ENCODE measurements at regions not wholly inside any gene's neighbourhood (a gene's known extent, or its start where the extent isn't known, plus 50 kb on each side); places are given as distances from the start of the nearest gene placed in this dataset.

DNA sequence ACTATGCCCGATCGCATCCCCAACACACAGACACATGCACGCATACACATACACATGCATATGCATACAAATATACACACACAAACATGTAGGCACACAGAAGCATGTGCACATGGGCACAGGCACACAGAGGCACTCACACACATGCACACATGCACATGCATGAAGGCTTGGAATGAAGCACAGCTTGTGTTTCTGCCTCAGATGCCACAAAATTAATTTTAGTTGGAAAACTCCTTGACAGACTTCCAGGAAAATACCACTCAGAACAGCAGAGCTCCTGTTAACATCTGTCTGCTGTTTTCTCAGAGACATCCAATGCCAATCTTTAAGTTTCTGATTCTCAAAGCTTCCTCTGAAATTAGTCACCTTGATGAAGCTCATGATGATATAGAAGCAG lies 532.7 kb downstream of the RFC3 start:
- no peaks in the 10 kb centered on the region for H3K27me3 ChIP-seq (ENCODE audit: control insufficient read depth in 2 of 2, insufficient read depth in 2 of 2, low read length in 2 of 2)
- no peak overlapping the region for H2AFZ ChIP-seq (ENCODE audit: insufficient read depth, low read depth, low read length, poor library complexity, severe bottlenecking)
- no peak overlapping the region for H3K4me3 ChIP-seq (replicated peaks in 1 of 3; ENCODE audit: low read depth in 2 of 3, low read length in 3 of 3)
- H3K4me2 ChIP-seq (replicated peaks; ENCODE audit: extremely low read depth, low read length, poor library complexity, severe bottlenecking), result no peak overlapping the region
- no peak overlapping the region for H3K9ac ChIP-seq (ENCODE audit: insufficient read depth, low read length, poor library complexity, severe bottlenecking)
- H3K4me1 ChIP-seq (ENCODE audit: control insufficient read depth in 1 of 2, insufficient read depth in 2 of 2, low read length in 2 of 2), result no peaks in the 10 kb centered on the region
- H3K4me1 Mint-ChIP-seq, result no peaks in the 10 kb centered on the region
- peaks cover 6 to 22% (median 11%) of the 10 kb centered on the region in 7 donors for H3K9me3 Mint-ChIP-seq
- TF ChIP-seq, protein P1, sequence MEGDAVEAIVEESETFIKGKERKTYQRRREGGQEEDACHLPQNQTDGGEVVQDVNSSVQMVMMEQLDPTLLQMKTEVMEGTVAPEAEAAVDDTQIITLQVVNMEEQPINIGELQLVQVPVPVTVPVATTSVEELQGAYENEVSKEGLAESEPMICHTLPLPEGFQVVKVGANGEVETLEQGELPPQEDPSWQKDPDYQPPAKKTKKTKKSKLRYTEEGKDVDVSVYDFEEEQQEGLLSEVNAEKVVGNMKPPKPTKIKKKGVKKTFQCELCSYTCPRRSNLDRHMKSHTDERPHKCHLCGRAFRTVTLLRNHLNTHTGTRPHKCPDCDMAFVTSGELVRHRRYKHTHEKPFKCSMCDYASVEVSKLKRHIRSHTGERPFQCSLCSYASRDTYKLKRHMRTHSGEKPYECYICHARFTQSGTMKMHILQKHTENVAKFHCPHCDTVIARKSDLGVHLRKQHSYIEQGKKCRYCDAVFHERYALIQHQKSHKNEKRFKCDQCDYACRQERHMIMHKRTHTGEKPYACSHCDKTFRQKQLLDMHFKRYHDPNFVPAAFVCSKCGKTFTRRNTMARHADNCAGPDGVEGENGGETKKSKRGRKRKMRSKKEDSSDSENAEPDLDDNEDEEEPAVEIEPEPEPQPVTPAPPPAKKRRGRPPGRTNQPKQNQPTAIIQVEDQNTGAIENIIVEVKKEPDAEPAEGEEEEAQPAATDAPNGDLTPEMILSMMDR (IDR thresholded peaks at IDR 0.05), result no peak
- H3K27ac ChIP-seq (ENCODE audit: low read depth in 1 of 2, low read length in 2 of 2), result no peak overlapping the region
- no peaks in the 10 kb centered on the region for H3K36me3 ChIP-seq (replicated peaks in 1 of 2; ENCODE audit: control insufficient read depth in 1 of 2, insufficient read depth in 2 of 2, low read length in 2 of 2)
- H3K27ac Mint-ChIP-seq, result no peak overlapping the region
- no peak overlapping the region for H3K4me3 Mint-ChIP-seq
- intact Hi-C loops (cut with micrococcal nuclease), result no loop called here
- DNase-seq, result no peak
- H3K27me3 Mint-ChIP-seq (ENCODE audit: low read depth in 3 of 3), result peaks cover 0 to 2% (median 0%) of the 10 kb centered on the region in 3 donors
- peaks cover 2 to 11% of the 10 kb centered on the region in 2 donors for H3K9me3 ChIP-seq (replicated peaks in 1 of 2; ENCODE audit: control insufficient read depth in 1 of 2, insufficient read depth in 1 of 2, low read length in 2 of 2)
- no peaks in the 10 kb centered on the region for H3K79me2 ChIP-seq (ENCODE audit: insufficient read depth, low read length)
- no peaks in the 10 kb centered on the region for H4K20me1 ChIP-seq (ENCODE audit: insufficient read depth, low read length)
- WGBS (ENCODE audit: insufficient coverage), result 100% methylated on average over 2 of the region's 3 CpGs
- no peaks in the 10 kb centered on the region for H3K36me3 Mint-ChIP-seq

DNA sequence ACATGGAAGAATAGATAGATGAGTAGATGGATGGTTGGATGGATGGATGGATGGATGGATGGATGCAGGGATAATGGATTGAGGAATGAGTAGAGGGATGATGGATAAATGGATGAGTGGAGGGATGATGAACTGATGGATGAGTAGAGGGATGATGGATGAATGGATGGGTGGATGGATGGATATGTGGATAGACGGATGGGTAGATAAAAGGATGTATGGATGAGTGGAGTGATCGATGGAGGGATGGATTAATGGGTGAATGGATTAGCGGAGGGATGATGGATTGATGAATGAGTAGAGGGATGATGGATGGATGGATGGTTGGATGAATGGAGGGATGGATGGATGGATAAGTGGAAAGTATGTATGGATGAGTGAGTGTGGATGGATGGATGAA lies 533.2 kb downstream of the RFC3 start:
- intact Hi-C loops (cut with micrococcal nuclease), result no loop called here
- Histone ChIP-seq H3K9me3 (replicated peaks in 1 of 2; ENCODE audit: control insufficient read depth in 1 of 2, insufficient read depth in 1 of 2, low read length in 2 of 2) (peaks cover 2 to 11% of the 10 kb centered on the region in 2 donors), H3K4me2 (replicated peaks; ENCODE audit: extremely low read depth, low read length, poor library complexity, severe bottlenecking) (no peak overlapping the region), H3K9ac (ENCODE audit: insufficient read depth, low read length, poor library complexity, severe bottlenecking) (no peak overlapping the region), H3K4me1 (ENCODE audit: control insufficient read depth in 1 of 2, insufficient read depth in 2 of 2, low read length in 2 of 2) (no peaks in the 10 kb centered on the region), H3K36me3 (replicated peaks in 1 of 2; ENCODE audit: control insufficient read depth in 1 of 2, insufficient read depth in 2 of 2, low read length in 2 of 2) (no peaks in the 10 kb centered on the region), H3K4me3 (replicated peaks in 1 of 3; ENCODE audit: low read depth in 2 of 3, low read length in 3 of 3) (no peak overlapping the region), H3K79me2 (ENCODE audit: insufficient read depth, low read length) (no peaks in the 10 kb centered on the region), H2AFZ (ENCODE audit: insufficient read depth, low read depth, low read length, poor library complexity, severe bottlenecking) (no peak overlapping the region), H3K27me3 (ENCODE audit: control insufficient read depth in 2 of 2, insufficient read depth in 2 of 2, low read length in 2 of 2) (no peaks in the 10 kb centered on the region), H4K20me1 (ENCODE audit: insufficient read depth, low read length) (no peaks in the 10 kb centered on the region), H3K27ac (ENCODE audit: low read depth in 1 of 2, low read length in 2 of 2) (no peak overlapping the region)
- Mint-ChIP-seq H3K27me3 (ENCODE audit: low read depth in 3 of 3) (peaks cover 0 to 2% (median 0%) of the 10 kb centered on the region in 3 donors), H3K4me1 (no peaks in the 10 kb centered on the region), H3K36me3 (no peaks in the 10 kb centered on the region), H3K4me3 (no peak overlapping the region), H3K27ac (no peak overlapping the region), H3K9me3 (peaks cover 6 to 25% (median 13%) of the 10 kb centered on the region in 7 donors)
- TF ChIP-seq, protein P1 (IDR thresholded peaks at IDR 0.05), result no peak
- DNase-seq, result no peak
- 95% methylated on average over 3 of the region's 3 CpGs for WGBS (ENCODE audit: insufficient coverage)
